HG03520 (cell line): ENCODE measurements at regions not wholly inside any gene's neighbourhood (a gene's known extent, or its start where the extent isn't known, plus 50 kb on each side); places are given as distances from the start of the nearest gene placed in this dataset.

Experiments
- ATAC-seq: cut with Tn5 transposase; IDR thresholded peaks from one replicate; pipeline ENCODE4 v1.9.1; 2021; ENCODE audit warnings: mild to moderate bottlenecking, moderate library complexity; ENCODE audit not compliant: unreplicated experiment

DNA sequence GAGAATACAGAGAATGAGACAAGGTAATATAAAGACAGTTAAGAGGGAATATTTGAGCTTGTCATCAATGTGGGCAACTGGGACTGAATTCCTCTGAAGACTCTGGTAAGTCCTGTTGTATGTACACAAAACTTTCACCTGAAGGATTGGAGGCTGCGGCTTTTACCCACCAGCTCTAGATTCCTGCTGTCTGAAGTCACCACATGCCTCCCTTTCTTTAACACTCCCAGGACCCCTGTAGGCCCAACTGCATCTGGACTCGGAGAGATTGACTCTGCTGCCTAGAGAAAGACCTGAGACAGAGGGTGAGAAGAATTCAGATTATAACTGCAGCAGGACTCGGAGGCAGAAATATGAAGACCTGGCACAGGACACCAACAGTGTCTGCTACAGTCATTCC is 1048.0 kb downstream of the PDHA2 start:
- ATAC-seq: no peak

DNA sequence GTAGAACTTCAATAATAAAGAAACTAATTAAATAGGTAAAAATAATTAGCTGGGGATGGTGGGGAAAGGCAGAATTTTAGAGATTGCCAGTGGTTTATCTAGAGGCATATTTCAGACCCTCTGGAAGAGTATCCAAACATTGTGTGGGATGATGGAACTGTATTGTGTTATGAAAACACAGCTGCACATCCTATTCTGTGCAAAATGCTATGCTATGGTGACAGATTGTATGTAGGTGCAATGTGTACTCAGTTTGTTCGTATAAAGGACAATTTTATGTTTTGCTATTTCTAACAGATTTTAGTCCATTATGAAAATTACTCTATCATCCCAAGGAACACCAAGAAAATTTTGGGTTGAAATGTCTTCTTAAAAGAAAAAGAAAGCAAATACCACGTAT is 1054.7 kb downstream of the PDHA2 start:
- no peak for ATAC-seq

DNA sequence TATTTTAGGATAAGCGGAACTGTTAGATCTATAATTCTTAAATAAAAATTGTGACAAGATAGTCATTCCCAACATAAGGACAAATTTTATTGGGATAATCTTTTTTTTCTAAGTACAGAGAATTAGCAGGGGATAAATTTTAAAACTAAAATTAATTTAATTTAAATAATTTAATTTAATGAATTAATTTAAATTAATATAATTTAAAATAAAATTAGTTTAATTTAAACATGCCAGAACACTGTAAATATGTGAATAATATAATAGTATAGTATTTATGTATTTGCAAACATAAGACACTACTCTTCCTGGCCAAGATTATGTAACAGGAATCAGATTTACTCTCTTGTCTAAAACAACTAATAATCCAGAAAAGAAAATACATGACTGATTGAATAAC is 1055.9 kb downstream of the PDHA2 start:
- ATAC-seq: no peak

DNA sequence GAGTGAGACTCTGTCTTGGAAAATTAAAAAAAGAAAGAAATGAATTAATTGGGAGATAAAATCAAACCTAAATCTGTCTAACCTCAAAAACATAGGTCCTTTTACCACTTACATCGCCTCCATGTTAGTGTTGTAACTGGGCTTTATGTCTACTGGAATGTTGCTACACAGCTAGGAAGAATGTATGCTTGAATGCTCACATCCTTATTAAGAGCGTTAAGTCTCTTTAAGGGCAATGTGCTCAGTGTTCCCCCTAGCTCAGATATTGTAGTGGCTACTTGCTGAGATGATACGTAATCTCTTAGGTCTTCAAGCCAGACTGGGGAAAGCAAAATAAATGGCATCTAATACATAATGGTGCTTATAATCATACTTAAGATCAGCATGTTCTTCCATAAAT is 1072.8 kb downstream of the PDHA2 start:
- no peak for ATAC-seq

DNA sequence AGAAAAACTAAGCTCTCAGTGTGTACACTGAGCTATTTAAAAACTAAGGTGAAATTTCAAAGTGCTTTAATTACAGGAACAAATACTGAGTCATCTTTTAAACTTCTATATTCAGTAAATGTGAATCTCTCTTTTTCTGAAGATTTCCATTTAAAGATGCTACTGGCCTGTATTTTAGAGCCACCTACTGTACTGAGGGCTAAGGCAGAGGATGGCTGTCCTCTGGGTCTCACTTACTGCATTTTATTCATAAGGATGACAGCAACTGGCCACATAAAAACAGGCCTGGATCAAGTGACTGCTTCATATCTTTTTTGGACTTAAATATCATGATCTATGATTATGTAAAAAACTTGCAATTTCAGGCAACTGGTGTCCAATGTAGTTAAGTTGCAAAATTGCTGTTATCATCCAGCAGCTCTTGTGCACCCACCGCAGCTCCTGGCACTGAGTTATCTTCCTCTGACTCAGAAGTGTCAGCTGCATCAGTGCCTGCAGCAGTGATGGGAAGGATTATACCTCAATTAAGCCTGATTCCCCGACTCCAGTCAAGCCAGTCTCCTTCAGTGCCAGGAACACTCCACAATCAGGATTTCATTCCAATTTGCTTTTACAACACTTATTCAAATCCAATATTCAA is 1073.7 kb downstream of the PDHA2 start:
- ATAC-seq: no peak

- no peak for ATAC-seq
These were observed 1076.8 kb downstream of the PDHA2 start for GRCh38 chr4:96916711-96917110.

DNA sequence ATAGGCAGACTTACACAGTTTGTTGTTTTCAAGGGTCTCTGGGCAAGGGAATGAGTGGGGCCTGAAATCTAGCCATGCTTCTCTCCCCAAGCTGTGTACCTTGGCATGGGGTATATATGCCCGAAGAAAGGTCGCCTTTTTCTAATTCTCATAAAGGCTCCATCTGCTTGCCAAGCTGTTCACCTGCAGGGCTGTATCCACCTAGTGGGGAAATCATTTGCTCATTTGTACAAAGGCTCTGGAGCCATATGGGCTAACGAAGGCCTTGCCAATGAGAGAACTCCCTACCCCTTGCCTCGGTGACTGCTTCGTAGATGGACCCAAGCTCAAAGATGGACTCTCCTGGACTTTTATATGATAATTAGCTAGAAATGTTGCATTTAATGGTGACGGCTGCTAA is 1097.0 kb downstream of the PDHA2 start:
- no peak for ATAC-seq

GRCh38 chr4:96946552-96946951 is 1106.7 kb downstream of the PDHA2 start:
- no peak for ATAC-seq

GRCh38 chr4:96952610-96953009 is 1112.7 kb downstream of the PDHA2 start:
- no peak for ATAC-seq

DNA sequence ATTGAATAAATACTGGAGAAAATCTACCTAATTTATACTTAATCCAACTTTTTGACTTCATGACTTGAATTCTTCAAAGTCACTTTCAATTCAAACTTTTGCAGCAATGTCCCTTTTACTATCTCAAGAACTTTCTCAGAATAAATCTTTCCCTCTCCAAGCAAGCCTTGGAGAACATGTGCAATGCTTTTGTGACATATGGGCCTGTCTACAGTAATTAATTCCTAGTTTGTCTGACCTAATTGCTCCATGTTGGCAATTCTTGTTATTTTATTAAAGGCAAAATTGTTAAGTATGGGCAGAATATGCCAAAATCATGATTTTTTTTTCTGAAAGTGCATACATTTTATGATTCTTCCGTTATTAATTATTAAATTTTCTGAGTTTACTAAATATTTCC is 1115.3 kb downstream of the PDHA2 start:
- no peak for ATAC-seq

GRCh38 chr4:96955691-96956090 is 1115.8 kb downstream of the PDHA2 start:
- no peak for ATAC-seq

GRCh38 chr4:96969455-96969854 is 1129.6 kb downstream of the PDHA2 start:
- no peak for ATAC-seq

GRCh38 chr4:96972920-96973319 is 1133.0 kb downstream of the PDHA2 start:
- no peak for ATAC-seq

DNA sequence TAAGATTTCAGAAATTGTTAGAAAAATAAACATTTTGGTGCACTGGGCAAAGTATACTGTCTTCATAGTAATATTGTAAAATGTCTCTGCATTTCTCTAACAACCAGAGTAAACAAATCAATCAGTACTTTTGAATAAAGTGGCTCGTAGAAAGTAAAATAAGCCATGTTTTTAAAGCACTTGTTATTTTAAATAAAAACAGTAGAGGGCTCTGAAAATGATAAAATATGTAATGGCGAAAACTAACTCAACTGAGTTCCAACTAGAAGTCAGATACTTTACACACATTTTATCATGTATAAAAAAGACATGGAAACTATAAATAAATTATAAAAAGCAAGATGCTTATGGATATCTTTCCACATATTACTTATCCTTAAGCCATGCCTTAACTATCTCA is 1134.4 kb downstream of the PDHA2 start:
- no peak for ATAC-seq

DNA sequence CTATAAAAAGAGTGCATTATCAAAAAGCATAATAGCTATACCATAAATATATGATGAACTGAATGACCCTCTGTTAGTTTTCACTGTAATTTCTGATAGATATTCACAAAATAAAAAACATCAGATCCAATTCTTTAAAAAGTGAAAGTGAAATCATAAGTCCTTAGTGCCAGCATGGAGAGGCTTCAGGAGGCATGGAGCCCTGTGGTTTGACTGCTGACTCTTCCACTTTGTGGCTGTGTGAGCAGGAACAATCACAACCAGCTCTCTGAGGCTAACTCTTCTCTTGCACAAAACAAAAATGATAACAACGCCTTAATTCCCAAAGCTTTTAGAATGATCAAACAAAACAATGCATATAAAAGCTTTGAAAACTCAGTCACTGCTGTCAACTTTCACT is 1143.9 kb downstream of the PDHA2 start:
- ATAC-seq: no peak

GRCh38 chr4:96986816-96987215 is 1146.9 kb downstream of the PDHA2 start:
- ATAC-seq: no peak

DNA sequence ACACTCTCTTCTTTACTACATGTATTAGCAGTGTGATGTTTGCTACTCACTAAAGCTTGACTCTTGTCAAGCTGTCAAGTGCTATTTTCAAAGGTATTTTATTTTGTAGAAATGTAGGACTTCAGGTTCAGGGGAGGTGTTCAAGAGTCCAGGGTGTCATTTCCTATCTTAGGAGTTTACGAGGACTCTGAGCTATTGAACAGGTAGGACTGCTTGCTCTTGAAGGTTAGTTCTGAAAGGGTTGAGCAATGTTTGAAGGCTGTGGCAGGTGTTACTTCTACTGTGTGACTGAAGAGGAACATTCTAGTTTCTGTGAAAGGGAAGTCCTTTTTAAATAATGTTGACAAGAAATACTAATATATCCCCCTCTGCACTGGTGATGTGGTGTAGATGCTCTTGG is 1151.2 kb downstream of the PDHA2 start:
- ATAC-seq: no peak

GRCh38 chr4:96992443-96992842 is 1150.8 kb downstream of the STPG2 start:
- ATAC-seq: no peak

DNA sequence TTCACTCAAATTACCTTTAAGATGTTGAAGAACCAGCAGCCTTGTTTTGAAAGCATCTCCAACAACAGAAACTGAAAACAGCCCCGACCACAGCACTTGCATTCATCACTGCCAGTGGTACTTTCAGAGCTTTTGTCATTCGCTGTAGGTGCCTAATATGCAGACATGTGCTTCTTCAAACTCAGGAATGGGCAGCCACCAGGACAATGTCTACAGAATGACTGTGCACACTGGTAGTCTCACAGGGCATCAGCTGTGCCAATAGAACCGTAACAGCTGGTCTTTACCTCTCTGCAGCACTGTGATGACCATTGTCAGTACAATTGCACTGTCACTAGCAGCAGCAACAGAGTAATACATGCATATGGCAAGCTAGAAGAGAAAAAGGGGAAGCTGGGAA is 1149.7 kb downstream of the STPG2 start:
- ATAC-seq: no peak

DNA sequence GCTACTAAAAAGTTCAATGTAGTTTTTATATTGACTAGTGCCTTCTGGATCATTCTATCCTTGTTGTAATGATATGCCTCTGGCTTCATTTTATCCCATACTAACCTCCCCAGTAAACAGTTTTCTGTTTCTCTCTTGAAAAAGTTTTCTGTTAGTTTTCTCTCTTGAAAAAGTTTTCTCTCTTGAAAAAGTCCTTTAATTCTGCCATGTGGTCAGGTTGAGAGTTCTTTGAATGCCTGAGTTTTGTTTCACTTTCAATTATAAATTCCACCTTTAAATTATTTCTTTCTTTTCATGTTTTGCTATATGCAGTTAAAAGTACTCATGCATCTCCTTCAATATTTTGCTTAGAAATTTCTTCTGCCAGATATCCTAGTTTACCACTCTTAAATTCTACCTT is 1139.6 kb downstream of the STPG2 start:
- no peak for ATAC-seq

DNA sequence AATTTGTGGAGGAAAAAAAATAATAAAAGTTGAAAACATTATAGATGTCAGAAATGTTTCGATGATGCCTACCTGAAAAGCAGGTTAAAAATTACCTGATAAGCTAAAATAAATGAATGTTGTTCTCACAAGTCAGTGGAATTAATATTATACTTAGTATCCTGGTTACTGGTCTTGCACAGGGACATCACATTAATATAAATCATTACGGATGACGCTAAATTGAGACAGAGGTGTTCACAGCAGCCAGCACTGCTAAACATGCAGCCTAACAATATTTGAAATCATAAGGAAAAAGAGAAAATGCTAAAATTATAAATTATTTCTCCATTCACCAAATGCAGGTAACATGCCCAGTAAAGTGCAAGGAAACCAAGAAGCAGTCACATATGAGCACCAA is 1130.0 kb downstream of the STPG2 start:
- ATAC-seq: no peak

- no peak for ATAC-seq
These were observed 1129.6 kb downstream of the STPG2 start for GRCh38 chr4:97013711-97014110.

DNA sequence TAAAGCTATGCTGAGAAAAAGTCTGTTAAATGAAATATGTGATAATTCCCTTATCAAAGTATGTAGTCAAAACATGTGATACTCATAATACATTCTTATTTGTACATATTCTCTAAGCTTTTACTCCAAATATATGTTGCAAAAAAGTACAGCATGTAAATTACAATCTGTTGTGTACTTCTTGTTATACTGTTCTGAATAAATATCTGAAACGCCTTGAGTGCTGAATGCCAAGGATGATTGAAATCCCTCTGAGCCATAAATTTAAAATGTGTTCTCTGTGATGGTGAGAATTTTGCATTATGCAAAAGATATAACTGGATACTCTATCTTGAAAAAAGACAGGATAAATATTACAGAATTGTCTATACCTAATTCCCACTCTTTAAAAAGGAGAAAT is 1128.0 kb downstream of the STPG2 start:
- no peak for ATAC-seq
